NCI-H345 (cell line): ENCODE measurements at regions not wholly inside any gene's neighbourhood (a gene's known extent, or its start where the extent isn't known, plus 50 kb on each side); places are given as distances from the start of the nearest gene placed in this dataset.
"Not testable (repeated sequence)": the region's sequence is repeated elsewhere in the genome, so short reads cannot be mapped to it uniquely, and the experiment has no call there.

Experiments used
- DNase-seq: peaks from one replicate; lab custom pipeline; 2025; lab: John Stamatoyannopoulos, UW

GRCh38 chr5:128798871-128799270, 166.4 kb upstream of the SLC27A6 start:
- no peak for DNase-seq

DNA sequence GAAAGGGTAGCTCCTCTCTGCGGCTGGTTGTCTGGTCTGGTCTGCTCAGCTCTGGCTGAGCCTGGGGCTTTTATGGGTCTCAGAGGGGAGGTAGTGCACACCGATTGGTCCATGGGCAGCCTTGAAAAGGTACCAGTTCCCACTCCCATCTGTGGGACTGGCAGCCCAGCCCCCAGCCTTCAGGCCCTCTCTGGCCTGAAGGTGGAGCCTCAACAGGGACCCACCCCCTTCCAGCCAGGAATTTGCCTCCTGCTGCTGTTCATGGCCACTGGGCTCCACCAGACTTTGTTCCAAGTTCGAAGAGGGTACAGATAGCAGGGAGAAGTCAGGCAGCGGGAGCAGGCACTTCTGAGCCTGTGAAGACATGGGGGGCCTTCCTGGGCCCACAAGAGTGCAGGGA, 165.3 kb upstream of the SLC27A6 start:
- no peak for DNase-seq

DNA sequence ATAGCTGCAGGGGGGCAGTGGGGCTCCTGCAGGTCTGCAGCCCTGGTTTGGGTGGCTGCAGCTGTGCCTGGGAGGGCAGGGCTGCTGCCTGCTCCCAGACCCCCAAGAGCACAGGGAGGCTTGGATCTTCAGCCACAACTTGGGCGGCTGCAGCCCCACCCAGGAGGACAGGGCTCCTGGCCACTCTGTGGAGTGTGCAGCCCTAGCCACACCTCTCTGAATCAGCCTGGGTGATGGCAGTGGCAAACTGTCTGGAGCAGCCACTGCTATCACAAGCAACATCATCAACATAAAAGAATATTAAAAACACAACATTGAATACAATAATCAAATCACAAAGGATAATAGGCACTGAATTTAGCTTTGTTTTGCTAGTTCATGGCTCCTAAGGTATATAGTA, 164.9 kb upstream of the SLC27A6 start:
- DNase-seq: no peak

- no peak for DNase-seq
Observed at GRCh38 chr5:128813317-128814070, 151.8 kb upstream of the SLC27A6 start.

DNA sequence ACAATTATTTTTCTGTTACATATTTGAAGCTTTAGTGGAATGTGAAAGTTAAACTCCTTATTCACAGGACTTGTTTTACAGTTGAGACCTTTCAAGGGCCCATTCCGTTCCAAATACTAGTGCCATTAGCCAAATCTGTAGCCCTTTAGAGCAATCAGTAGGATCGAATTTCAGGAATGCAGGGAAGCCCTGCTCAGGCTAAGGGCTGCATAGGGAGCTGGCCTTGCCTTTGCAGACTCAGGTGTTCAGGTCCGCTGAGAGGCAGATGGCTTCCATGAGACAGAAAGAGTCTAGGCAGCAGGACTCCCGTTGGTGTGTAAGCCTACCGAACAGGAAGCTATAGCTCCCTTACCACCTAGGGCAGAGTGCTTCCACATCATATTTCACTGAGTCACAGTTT, 150.1 kb upstream of the SLC27A6 start:
- DNase-seq: no peak

GRCh38 chr5:128825826-128826225, 139.5 kb upstream of the SLC27A6 start:
- DNase-seq: no peak

DNA sequence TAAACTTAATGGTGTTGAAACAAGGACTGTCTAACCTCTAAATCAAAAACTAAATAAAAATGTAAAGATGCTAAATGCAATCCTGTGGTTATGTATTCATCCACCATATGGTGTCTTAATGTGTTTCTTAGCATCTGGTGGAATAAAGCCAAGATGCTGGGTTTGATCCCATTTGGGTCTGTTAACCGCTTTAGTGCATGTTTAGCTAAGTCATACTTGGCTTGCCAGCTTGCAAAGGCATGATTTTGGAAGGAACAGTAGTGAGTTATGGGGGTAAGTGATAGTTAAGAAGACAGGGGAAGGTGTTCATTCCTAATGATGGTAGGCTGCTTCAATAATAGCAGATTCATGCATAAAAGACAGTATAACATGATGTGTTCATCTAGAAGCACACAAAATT, 139.0 kb upstream of the SLC27A6 start:
- no peak for DNase-seq

DNA sequence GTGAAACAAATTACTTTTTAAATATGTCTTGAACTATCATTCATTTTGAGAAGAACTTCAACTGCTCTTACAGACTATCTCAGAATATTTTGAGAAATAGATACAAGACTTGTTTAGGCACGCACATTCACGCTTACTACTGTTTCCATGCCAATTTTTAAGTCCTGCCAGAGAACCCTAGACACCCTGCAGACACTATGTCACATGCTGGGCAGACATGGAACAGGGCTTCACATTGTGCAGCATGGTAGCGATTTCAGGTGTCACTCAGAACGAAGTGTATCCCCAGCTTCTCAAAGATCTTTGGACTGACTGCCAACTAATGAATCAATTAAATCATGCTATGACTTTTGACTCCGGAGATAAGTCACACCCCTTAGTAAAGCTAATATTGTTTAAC, 128.7 kb upstream of the SLC27A6 start:
- DNase-seq: no peak

DNA sequence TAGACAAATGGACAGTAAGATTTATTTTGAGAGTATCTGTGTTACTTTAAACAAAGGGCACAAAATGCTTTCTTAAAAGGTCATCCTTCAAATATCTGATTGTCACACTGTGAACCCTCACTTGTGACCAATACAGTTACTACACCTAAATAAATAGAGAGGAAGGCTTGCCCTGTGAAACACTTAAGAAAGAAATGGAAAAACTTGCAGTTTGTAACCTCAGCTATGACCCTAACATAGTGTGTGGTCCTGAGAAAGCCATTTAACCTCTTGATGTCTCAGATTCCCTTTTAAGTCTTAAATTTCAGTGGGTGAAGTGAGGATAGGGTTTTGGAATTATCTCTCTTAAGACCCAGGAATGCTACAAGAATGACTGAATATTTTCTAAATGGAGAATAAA, 126.7 kb upstream of the SLC27A6 start:
- no peak for DNase-seq

GRCh38 chr5:128842241-128842640, 123.0 kb upstream of the SLC27A6 start:
- DNase-seq: no peak

DNA sequence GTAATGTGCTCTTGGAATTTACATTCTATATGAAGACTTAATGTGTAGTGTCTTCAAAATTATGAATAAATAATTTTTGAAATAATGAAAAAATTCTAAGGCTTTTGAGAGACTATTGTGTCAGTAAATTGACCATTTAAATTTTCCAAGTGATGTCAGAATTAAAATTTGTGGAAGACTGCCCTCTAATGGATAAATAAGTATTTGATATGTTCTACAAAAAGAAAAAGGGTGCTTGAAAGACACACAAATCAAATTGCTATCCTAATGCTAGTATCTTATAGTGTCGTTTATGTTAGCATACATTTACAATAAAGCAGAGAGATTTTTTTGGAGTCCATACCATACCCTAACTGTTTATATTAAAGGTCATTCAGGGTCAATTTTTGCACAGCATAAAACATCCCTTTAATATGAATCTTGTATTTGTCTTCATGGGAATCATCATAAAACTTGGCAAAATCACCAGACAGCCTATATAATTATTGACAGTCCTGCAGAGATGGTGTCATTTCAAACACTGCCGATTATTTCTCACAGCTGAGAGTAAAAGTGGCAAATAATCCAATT, 120.8 kb upstream of the SLC27A6 start:
- DNase-seq: no peak

DNA sequence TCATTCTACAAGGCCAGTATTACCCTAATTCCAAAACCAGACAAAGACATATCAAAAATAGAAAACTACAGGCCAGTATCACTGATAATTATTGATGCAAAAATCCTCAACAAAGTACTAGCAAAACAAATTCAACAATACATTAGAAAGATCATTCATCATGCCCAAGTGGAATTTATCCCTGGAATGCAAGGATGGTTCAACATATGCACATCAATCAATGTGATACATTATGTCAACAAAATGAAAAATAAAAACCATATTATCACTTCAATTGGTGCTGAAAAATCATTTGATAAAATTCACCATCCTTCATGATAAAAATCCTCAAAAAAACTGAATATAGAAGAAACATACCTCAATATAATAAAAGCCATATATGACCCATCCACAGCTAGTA, 115.2 kb upstream of the SLC27A6 start:
- DNase-seq: no peak

DNA sequence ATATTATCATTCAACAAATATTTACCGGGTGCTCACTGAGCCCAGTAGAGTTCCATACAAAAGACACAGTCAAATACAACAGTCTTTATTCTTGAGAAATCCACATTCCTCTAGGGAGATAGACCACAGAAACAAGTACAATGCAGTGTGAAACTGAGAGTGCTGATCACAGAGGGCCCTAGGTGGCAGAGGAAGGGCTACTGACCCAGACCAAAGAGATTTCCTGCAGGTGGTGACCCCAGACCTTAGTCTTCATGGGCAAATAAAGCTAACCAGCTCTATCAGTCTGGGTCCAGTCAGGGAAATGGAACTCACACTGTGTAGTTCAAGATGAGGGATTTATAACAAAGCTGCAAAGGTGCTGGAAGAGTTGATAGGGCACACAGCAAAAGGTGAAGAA, 110.4 kb upstream of the SLC27A6 start:
- DNase-seq: no peak

- no peak for DNase-seq
Observed at GRCh38 chr5:128857076-128857677, 108.1 kb upstream of the SLC27A6 start.

DNA sequence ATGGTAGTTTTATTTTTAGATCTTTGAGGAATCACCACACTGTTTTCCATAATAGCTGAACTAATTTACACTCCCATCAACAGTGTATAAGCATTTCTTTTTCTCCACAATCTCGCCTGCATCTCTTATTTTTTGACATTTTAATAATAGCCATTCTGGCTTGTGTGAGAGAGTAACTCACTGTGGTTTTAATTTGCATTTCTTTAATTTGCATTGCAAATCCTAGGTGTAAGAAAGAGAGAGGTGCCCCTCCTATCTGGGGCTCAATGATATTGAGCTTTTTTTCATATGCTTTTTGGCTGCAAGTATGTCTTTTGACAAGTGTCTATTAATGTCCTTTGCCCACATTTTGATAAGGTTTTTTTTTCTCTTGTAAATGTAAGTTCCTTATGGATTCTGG, 106.3 kb upstream of the SLC27A6 start:
- no peak for DNase-seq

DNA sequence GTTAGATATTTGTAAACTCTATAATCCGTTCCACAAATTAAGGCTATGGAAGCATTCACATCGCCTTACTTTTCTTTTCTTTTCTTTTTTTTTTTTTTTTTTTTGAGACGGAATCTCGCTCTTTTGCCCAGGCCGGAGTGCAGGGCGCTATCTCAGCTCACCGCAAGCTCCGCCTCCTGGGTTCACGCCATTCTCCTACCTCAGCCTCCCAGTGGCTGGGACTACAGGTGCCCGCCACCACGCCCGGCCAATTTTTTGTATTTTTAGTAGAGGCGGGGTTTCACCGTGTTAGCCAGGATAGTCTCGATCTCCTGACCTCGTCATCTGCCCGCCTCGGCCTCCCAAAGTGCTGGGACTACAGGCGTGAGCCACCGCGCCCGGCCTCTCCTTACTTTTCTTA, 104.1 kb upstream of the SLC27A6 start:
- DNase-seq: not testable (repeated sequence)

DNA sequence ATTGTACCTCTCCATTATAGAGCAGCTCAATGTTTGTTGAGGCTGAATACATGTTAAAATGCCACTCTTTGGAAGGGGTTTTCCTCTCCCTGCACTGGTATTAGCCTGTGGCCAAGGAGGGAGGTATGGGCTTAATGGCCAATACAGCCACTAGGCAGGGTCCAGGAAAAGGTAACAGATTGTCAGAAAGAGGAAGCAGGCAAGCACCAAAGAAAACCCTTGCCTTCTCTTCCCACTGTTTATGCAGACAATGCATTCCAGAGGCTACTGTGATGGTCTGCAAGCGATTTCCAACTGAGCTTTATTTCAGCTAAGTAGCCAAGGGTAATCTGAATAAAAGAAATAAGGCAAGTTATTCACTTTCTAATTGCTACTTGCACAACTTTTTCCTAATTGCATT, 95.3 kb upstream of the SLC27A6 start:
- DNase-seq: no peak

DNA sequence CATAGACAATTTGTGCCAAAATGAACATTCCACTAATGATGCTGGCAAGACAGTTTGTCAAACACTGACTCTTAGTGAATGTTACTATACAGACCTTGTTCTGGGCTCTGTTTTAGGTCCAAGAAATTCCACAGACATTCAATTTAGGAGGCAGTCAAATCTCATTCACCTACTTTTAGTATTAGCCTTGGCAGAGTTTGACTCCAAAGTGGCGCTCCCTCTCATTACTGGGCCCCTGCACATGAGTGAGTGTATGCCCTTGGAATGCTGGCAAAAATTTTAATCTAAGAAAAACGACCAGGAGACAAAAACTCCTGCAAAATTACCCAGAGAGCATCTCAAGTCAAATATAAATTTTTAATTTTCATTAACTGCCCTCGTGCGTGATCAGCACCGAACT, 94.9 kb upstream of the SLC27A6 start:
- DNase-seq: no peak

GRCh38 chr5:128870923-128871322, 94.4 kb upstream of the SLC27A6 start:
- no peak for DNase-seq

DNA sequence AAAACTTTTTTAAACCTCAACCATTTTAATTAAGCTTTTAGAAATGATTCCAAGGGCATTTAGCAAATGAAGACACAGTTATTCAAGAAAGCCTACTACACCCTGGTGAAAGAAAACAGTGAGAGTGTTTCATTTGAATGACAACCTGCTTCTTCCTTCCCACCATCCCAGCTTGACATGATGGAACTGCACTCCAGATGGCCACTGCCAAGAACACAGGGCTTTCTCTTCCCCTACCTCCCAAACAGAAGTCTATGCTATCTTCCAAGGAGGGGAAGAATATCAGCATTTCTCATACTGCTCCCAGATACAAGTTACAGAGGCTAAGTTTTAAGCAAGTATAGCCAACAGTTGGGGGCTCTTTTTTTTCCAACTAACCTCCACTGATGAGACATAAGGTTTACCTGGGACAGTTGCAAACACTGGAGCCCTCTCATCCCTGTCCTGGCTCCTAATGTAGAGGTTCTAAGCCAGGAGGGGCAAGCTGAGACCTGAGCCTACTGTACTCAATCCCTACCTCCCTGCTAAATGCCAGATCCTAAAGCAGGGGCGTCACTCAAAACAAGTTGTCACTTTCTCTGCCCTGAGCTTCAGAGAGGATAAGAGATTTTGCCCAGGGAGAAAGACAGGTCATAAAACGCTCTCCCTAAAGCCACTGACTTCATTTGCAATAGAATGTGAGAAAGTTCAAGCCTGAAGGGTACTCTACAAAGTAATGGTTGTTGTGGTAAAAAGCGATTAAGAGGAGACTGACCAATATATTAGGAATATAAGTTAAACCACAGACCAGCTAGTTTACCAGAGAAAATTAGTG, 88.5 kb upstream of the SLC27A6 start:
- no peak for DNase-seq

DNA sequence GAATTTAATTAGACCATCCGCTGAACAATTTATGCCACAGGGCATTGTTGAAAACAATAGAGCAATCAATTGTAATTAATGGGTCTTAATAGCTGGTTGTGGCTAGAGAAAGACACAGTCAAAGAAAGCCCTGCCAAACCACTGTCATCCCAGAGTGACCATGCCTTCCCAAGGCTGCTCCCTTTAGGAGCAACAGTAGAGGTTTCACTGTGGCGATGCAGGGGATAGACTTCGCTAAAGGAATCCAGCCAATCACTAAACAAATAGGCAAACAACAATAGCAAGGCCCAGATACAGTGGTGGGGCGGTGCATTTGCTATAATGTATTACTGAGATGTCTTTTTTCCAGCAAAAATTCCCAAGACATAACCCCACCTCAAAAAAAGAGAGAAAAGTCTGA, 87.8 kb upstream of the SLC27A6 start:
- DNase-seq: no peak

DNA sequence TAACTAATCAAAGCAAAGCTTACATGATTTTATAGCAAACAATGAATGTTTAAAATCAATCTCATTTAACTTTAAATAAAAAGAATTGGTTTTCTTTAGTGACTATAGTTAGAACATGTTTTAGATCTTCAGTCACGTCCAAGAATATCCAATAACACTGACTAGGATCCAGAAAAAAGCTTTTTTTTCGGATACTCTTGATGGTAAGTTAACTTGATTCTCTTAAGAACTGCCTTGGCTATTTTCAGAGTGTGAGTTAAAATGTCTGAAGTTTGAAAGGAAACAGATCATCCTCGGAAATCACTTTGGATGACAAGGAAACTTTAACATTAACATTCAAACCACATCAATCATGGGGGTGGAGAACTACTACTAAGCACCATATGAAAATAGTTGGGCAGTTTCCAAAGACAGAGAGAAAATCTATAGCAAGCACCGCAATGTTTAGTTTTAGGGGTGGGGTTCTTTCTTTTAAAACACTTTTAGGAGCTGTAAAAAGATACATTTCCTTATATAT, 83.7 kb upstream of the SLC27A6 start:
- no peak for DNase-seq
